NAMALWA (cell line): ENCODE measurements at regions not wholly inside any gene's neighbourhood (a gene's known extent, or its start where the extent isn't known, plus 50 kb on each side); places are given as distances from the start of the nearest gene placed in this dataset.
"Not testable (repeated sequence)": the region's sequence is repeated elsewhere in the genome, so short reads cannot be mapped to it uniquely, and the experiment has no call there.

Source experiments
- DNase-seq: peaks from one replicate; pipeline ENCODE4 v3.0.0-alpha.2; 2015; ENCODE audit warnings: low spot score

- no peak for DNase-seq
Observed at GRCh38 chr12:88703790-88704189, 123.5 kb upstream of the KITLG start.

- DNase-seq, result no peak
Observed at GRCh38 chr12:88698471-88698870, 118.2 kb upstream of the KITLG start.

GRCh38 chr12:88693837-88694445 lies 113.7 kb upstream of the KITLG start:
- no peak for DNase-seq

GRCh38 chr12:88691811-88692210 lies 111.5 kb upstream of the KITLG start:
- DNase-seq, result no peak

- no peak for DNase-seq
Observed at GRCh38 chr12:88684610-88685009, 104.3 kb upstream of the KITLG start.

DNA sequence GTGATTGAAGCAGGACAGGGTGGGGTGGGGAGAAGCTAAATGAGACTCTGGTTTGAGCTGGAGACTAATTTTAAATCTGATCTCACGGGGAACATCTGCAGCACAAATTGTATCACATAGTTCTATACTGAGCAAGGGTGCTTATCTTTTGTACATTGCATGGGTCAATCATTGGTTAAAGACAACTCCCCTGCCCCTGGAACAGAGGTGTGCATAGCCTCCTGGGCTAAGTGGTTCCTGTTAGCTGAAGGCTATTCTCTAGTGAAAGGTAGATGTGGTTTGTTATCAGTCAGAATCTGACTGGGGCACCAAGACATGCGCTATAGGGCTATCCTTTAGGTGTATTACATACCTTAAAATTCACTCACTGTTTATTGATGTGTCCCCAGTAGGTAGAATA lies 103.9 kb upstream of the KITLG start:
- no peak for DNase-seq

- DNase-seq, result no peak
Observed at GRCh38 chr12:88683628-88684027, 103.4 kb upstream of the KITLG start.

DNA sequence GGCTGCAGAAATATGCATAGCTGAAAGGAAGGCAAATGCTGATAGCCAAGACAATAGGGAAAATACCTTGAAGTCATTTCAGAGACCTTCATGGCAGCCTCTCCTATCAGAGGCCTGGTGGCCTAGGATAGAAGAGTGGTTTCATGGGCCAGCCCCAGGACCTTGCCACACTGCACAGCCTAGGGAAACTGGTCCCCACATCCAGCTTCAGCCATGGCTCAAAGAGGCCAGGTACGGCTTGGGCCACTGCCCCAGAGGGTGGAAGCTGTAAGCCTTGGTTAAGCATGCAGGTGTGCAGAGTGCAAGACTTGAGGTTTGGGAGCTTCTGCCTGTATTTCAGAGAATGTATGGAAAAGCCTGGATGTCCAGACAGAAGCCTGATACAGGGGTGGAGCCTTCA lies 101.0 kb upstream of the KITLG start:
- no peak for DNase-seq

DNA sequence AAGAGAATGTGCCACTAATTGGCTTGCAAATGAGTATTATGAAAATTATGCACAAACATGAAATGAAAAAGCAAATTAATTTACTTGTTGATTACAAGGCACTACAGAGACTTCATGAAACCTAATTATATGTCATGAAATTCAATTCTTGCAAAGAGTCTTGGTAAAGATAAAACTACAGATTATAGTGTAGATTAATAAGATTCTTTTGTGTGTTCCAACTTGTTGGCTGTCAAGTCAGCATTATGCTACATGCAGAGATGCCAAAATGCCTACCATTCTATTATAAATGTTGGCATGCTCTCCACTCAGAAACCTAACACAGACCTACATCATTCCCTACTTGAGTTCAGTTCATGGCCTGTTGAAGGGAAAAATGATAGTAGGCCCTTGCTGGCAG lies 97.2 kb upstream of the KITLG start:
- DNase-seq, result no peak

DNA sequence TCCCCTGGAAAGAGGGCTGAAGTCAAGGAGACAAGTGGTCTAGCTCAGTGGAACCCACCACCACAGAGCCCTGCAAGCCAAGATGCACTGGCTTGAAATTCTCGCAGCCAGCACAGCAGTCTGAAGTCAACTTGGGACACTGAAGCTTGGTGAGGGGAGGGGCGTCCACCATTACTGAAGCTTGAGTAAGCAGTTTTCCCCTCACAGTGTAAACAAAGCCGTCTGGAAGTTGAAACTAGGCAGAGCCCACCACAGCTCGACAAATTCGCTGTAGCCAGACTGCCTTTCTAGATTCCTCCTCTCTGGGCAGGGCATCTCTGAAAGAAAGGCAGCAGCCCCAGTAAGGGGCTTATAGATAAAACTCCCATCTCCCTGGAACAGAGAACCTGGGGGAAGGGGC lies 87.3 kb upstream of the KITLG start:
- not testable (repeated sequence) for DNase-seq

DNA sequence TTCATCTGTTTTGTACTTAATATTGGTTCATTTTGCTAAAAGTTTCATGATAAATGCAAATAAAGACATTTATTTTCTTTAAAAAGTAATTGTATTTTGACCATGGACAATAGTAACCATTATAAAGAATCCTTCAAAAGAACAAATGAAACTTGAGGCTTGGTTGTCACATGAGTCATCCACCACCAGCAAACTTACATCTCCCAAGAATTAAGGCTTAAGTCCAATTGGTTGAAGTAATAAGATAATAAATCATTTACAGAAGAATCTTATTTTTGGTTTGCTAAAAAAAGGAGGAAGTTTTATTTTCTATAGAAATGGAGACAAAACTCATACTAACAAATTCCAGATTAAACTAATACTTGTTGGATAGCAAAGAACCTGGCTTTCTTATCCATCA lies 84.8 kb upstream of the KITLG start:
- DNase-seq, result no peak

DNA sequence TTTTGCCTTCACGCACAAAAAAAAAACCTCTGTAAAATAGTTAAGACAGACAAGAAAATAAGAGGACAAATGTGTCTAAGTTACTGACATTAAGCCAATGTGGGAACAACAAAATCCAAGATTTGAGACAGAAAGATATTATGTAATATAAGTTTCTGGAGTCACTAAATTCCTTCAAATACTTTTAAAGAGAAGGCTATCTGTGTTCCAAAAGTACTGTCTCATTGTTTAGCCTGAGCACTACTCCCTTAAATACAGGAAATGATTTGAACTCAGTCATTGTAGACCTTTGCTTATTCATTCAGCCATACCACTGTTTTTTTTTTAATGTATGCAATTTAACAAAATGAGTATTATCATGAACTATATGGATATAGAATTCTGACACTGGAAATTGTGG lies 82.7 kb upstream of the KITLG start:
- no peak for DNase-seq

GRCh38 chr12:88662093-88662492 lies 81.8 kb upstream of the KITLG start:
- no peak for DNase-seq

DNA sequence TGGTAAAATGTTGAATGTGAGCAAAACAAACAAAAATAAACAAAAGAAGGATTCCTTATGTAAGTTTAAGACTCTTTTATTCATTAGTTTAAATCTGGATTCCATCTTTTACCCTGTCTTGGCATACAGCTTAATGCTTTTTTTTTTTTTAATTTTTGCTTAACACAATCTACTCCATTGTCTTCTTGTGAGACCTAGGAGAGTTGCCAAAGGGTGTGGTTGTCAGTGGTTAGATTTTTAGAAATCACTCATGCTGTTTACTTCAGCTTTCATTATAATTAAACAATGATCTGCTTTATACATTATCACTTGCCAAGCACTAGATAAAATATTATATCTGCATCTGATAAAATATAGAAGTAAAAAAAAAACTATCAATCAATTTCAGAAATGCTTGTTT lies 77.7 kb upstream of the KITLG start:
- DNase-seq, result no peak

DNA sequence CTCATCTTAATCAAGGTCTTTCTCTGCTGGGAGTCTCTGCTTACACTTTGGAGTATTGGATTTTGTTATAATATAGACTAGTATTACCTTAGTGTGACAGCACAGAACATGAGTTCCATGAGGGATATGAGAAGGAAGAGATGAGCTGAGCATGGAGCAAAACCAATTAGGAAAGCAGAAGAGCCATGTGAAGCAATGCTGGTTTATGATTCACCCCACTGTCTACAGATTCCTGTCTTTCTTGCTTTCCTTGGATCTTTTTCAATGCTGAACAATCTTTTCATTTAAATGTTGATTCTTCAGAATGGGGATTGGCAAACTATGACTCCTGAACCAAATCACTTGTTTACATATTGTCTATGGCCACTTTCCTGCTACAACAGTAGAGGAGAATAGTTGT lies 70.4 kb upstream of the KITLG start:
- DNase-seq, result no peak

DNA sequence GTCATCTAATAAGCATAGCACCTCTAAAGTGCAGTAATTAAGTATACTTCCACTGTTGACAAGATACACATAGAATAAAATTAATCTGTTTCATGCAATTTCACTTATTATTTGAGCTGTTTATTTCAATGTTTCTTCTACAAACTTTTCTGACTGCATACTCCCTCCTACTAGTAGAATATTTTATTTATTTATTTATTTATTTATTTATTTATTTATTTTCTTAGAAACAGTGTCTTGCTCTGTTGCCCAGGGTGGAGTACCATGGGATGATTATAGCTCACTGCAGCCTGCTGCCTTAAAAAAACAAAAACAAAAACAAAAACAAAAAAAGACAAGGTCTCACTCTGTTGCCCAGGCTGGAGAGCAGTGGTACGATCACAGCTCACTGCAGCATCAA lies 68.4 kb upstream of the KITLG start:
- DNase-seq, result no peak

GRCh38 chr12:88646824-88647223 lies 66.6 kb upstream of the KITLG start:
- no peak for DNase-seq

DNA sequence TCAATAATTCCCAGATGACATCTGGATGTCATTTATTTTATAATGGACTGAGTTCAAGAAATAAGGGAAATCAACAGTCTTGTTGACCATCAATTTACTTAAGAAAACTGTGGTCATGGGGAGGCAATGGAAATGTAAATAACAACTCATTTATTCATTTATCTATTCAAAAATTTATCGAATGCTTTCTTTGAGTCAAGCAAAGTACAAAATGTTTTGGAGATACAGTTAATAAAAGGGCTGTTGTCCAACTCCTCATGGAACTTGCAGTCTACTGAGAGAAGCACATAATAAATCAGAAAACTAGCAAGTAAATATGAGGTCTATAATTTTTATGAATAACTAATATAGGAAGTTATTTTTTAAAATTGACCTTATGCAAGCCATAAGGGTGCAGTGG lies 65.5 kb upstream of the KITLG start:
- DNase-seq, result no peak

DNA sequence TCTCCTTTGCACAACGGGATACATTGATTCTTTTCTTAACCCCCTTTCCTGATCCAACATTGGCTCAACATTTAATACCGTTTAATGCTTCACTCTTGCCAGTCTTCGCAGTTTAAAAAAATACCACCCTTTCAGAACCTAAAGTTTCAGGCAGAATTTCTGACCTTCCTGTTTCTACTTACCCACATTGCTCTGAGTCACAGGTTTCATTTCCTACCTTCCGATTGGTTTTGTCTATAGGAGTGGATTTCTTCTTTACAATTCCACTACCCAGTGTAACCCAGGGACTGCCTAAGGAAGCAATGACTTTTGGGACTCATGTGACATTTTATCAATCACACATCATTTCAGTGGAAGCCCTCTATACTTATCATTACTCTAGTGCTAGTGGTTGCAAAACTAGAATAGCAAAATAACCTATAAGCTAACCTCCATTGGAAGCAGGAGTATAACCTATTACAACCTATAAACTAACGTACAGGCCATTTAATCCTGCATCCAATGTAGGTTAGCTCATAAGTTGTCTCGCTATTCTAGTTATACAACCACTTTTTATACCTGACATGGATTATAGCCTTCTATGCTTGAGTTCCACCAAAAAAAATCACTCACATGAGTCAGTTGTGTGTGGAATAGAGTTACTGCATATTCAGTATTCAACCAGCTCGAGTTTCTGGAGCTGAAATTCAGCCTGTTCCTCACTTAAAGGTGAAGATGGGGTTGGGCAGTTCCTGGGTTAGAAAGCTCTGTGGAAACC lies 64.9 kb upstream of the KITLG start:
- no peak for DNase-seq

- DNase-seq, result no peak
Observed at GRCh38 chr12:88643685-88644084, 63.4 kb upstream of the KITLG start.

GRCh38 chr12:88642675-88643431 lies 62.6 kb upstream of the KITLG start:
- no peak for DNase-seq

- DNase-seq, result no peak
Observed at GRCh38 chr12:88638966-88639760, 58.9 kb upstream of the KITLG start.

DNA sequence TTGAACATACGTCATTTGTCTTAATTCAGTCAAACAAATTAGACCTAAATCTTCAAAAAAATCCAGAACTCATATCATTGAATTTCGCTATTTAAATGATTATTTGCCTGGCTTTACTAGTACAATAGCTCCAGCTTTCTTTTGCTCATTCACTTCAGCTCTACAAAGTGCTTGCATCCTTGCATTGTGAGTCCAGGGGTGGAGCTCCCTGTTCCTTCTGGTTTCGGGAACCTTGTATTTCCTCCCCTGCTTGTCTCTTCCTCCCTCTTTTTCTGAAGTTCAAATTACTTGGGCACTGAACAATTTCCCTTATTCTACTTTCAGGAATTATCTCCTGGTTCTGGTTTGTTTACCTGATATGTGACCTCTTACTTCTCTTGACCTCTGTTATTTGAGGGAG lies 58.1 kb upstream of the KITLG start:
- DNase-seq, result no peak
